ENCODE measurements at regions not wholly inside any gene's neighbourhood (a gene's known extent, or its start where the extent isn't known, plus 50 kb on each side); places are given as distances from the start of the nearest gene placed in this dataset.

- TF ChIP-seq CEBPB (IDR thresholded peaks at IDR 0.05; ENCODE audit: low read depth, low read length), result no peak
- no peak for TF ChIP-seq SIN3A (conservative IDR thresholded peaks at IDR 0.05 in 1 of 2, IDR thresholded peaks at IDR 0.05 in 1 of 2; ENCODE audit: low read depth in 1 of 2, low read length in 2 of 2)
- TF ChIP-seq NRF1 (IDR thresholded peaks at IDR 0.05; ENCODE audit: low read depth, low read length), result no peak
- TF ChIP-seq KDM5A (IDR thresholded peaks at IDR 0.05; ENCODE audit: low read length), result no peak
- TF ChIP-seq MAFK (IDR thresholded peaks at IDR 0.05; ENCODE audit: low read depth, low read length), result no peak
Measured at GRCh38 chr5:2196416-2196815, 313.7 kb upstream of the IRX4 start (continued).

Data from H1 (cell line).